ENCODE measurements at regions not wholly inside any gene's neighbourhood (a gene's known extent, or its start where the extent isn't known, plus 50 kb on each side); places are given as distances from the start of the nearest gene placed in this dataset.

GRCh38 chr1:213526306-213526705 lies 461.5 kb upstream of the PROX1 start:
- 90 to 95% (median 93%) methylated on average over 4 of the region's 4 CpGs for WGBS, 3 donors
- Histone ChIP-seq H3K4me1 (ENCODE audit: control insufficient read depth in 3 of 3, insufficient read depth in 2 of 3, low read depth in 1 of 3, low read length in 2 of 3) (peaks cover 0 to 2% (median 0%) of the 10 kb centered on the region in 3 donors), H3K27ac (ENCODE audit: low read depth in 1 of 3, low read length in 2 of 3) (no peak overlapping the region), H3K4me3 (ENCODE audit: low read depth in 1 of 3, low read length in 3 of 3) (no peak overlapping the region), H3K9me3 (ENCODE audit: control insufficient read depth in 2 of 2, insufficient read depth in 1 of 2, low read depth in 1 of 2, low read length in 1 of 2) (peaks cover 0 to 6% of the 10 kb centered on the region in 2 donors), H3K27me3 (ENCODE audit: control insufficient read depth in 3 of 3, insufficient read depth in 3 of 3, low read length in 3 of 3) (no peaks in the 10 kb centered on the region), H3K36me3 (ENCODE audit: control insufficient read depth in 3 of 3, insufficient read depth in 2 of 3, low read depth in 1 of 3, low read length in 3 of 3) (no peaks in the 10 kb centered on the region)
- DNase-seq (no peak), FAIRE-seq (no peak)

- no peak for FAIRE-seq
- no peak for DNase-seq
- Histone ChIP-seq H3K36me3 (ENCODE audit: control insufficient read depth in 3 of 3, insufficient read depth in 2 of 3, low read depth in 1 of 3, low read length in 3 of 3) (no peaks in the 10 kb centered on the region), H3K4me3 (ENCODE audit: low read depth in 1 of 3, low read length in 3 of 3) (no peak overlapping the region), H3K4me1 (ENCODE audit: control insufficient read depth in 3 of 3, insufficient read depth in 2 of 3, low read depth in 1 of 3, low read length in 2 of 3) (no peaks in the 10 kb centered on the region), H3K9me3 (ENCODE audit: control insufficient read depth in 2 of 2, insufficient read depth in 1 of 2, low read depth in 1 of 2, low read length in 1 of 2) (no peaks in the 10 kb centered on the region), H3K27ac (ENCODE audit: low read depth in 1 of 3, low read length in 2 of 3) (no peak overlapping the region), H3K27me3 (ENCODE audit: control insufficient read depth in 3 of 3, insufficient read depth in 3 of 3, low read length in 3 of 3) (no peaks in the 10 kb centered on the region)
- 74 to 89% (median 78%) methylated on average over 4 of the region's 4 CpGs for WGBS, 3 donors
Observed at GRCh38 chr1:213530611-213531320, 457.0 kb upstream of the PROX1 start.

GRCh38 chr1:213531369-213532310 lies 456.1 kb upstream of the PROX1 start:
- no peaks in the 10 kb centered on the region for H3K9me3 ChIP-seq (ENCODE audit: control insufficient read depth in 2 of 2, insufficient read depth in 1 of 2, low read depth in 1 of 2, low read length in 1 of 2)
- no peaks in the 10 kb centered on the region for H3K4me1 ChIP-seq (ENCODE audit: control insufficient read depth in 3 of 3, insufficient read depth in 2 of 3, low read depth in 1 of 3, low read length in 2 of 3)
- H3K27me3 ChIP-seq (ENCODE audit: control insufficient read depth in 3 of 3, insufficient read depth in 3 of 3, low read length in 3 of 3) = no peaks in the 10 kb centered on the region
- DNase-seq = no peak
- H3K27ac ChIP-seq (ENCODE audit: low read depth in 1 of 3, low read length in 2 of 3) = no peak overlapping the region
- H3K4me3 ChIP-seq (ENCODE audit: low read depth in 1 of 3, low read length in 3 of 3) = no peak overlapping the region
- H3K36me3 ChIP-seq (ENCODE audit: control insufficient read depth in 3 of 3, insufficient read depth in 2 of 3, low read depth in 1 of 3, low read length in 3 of 3) = no peaks in the 10 kb centered on the region
- 84 to 88% (median 86%) methylated on average over 12 of the region's 12 CpGs for whole genome bisulfite sequencing, 3 donors
- no peak for FAIRE-seq

- H3K27me3 ChIP-seq (ENCODE audit: control insufficient read depth in 3 of 3, insufficient read depth in 3 of 3, low read length in 3 of 3) = no peaks in the 10 kb centered on the region
- H3K9me3 ChIP-seq (ENCODE audit: control insufficient read depth in 2 of 2, insufficient read depth in 1 of 2, low read depth in 1 of 2, low read length in 1 of 2) = no peaks in the 10 kb centered on the region
- no peaks in the 10 kb centered on the region for H3K4me1 ChIP-seq (ENCODE audit: control insufficient read depth in 3 of 3, insufficient read depth in 2 of 3, low read depth in 1 of 3, low read length in 2 of 3)
- H3K36me3 ChIP-seq (ENCODE audit: control insufficient read depth in 3 of 3, insufficient read depth in 2 of 3, low read depth in 1 of 3, low read length in 3 of 3) = no peaks in the 10 kb centered on the region
- no peak overlapping the region for H3K4me3 ChIP-seq (ENCODE audit: low read depth in 1 of 3, low read length in 3 of 3)
- no peak overlapping the region for H3K27ac ChIP-seq (ENCODE audit: low read depth in 1 of 3, low read length in 2 of 3)
- FAIRE-seq (no peak), DNase-seq (no peak)
- WGBS, 3 donors = 84 to 95% (median 90%) methylated on average over 2 of the region's 2 CpGs
Observed at GRCh38 chr1:213533125-213533524, 454.6 kb upstream of the PROX1 start.

- whole genome bisulfite sequencing, 3 donors = 82 to 96% (median 93%) methylated on average over 6 of the region's 6 CpGs
- no peaks in the 10 kb centered on the region for H3K27me3 ChIP-seq (ENCODE audit: control insufficient read depth in 3 of 3, insufficient read depth in 3 of 3, low read length in 3 of 3)
- H3K36me3 ChIP-seq (ENCODE audit: control insufficient read depth in 3 of 3, insufficient read depth in 2 of 3, low read depth in 1 of 3, low read length in 3 of 3) = no peaks in the 10 kb centered on the region
- H3K27ac ChIP-seq (ENCODE audit: low read depth in 1 of 3, low read length in 2 of 3) = no peak overlapping the region
- H3K4me3 ChIP-seq (ENCODE audit: low read depth in 1 of 3, low read length in 3 of 3) = no peak overlapping the region
- FAIRE-seq (no peak), DNase-seq (no peak)
- no peaks in the 10 kb centered on the region for H3K9me3 ChIP-seq (ENCODE audit: control insufficient read depth in 2 of 2, insufficient read depth in 1 of 2, low read depth in 1 of 2, low read length in 1 of 2)
- no peaks in the 10 kb centered on the region for H3K4me1 ChIP-seq (ENCODE audit: control insufficient read depth in 3 of 3, insufficient read depth in 2 of 3, low read depth in 1 of 3, low read length in 2 of 3)
Observed at GRCh38 chr1:213535679-213536078, 452.1 kb upstream of the PROX1 start.

GRCh38 chr1:213538251-213538650 lies 449.5 kb upstream of the PROX1 start:
- H3K9me3 ChIP-seq (ENCODE audit: control insufficient read depth in 2 of 2, insufficient read depth in 1 of 2, low read depth in 1 of 2, low read length in 1 of 2) = no peaks in the 10 kb centered on the region
- WGBS, 3 donors = 74 to 76% (median 75%) methylated on average over 3 of the region's 3 CpGs
- FAIRE-seq (no peak), DNase-seq (no peak)
- H3K27ac ChIP-seq (ENCODE audit: low read depth in 1 of 3, low read length in 2 of 3) = no peak overlapping the region
- no peaks in the 10 kb centered on the region for H3K36me3 ChIP-seq (ENCODE audit: control insufficient read depth in 3 of 3, insufficient read depth in 2 of 3, low read depth in 1 of 3, low read length in 3 of 3)
- no peak overlapping the region for H3K4me3 ChIP-seq (ENCODE audit: low read depth in 1 of 3, low read length in 3 of 3)
- no peaks in the 10 kb centered on the region for H3K27me3 ChIP-seq (ENCODE audit: control insufficient read depth in 3 of 3, insufficient read depth in 3 of 3, low read length in 3 of 3)
- H3K4me1 ChIP-seq (ENCODE audit: control insufficient read depth in 3 of 3, insufficient read depth in 2 of 3, low read depth in 1 of 3, low read length in 2 of 3) = no peaks in the 10 kb centered on the region

- H3K9me3 ChIP-seq (ENCODE audit: control insufficient read depth in 2 of 2, insufficient read depth in 1 of 2, low read depth in 1 of 2, low read length in 1 of 2) = no peaks in the 10 kb centered on the region
- H3K4me1 ChIP-seq (ENCODE audit: control insufficient read depth in 3 of 3, insufficient read depth in 2 of 3, low read depth in 1 of 3, low read length in 2 of 3) = no peaks in the 10 kb centered on the region
- 73 to 80% (median 74%) methylated on average over 4 of the region's 4 CpGs for WGBS, 3 donors
- H3K36me3 ChIP-seq (ENCODE audit: control insufficient read depth in 3 of 3, insufficient read depth in 2 of 3, low read depth in 1 of 3, low read length in 3 of 3) = no peaks in the 10 kb centered on the region
- DNase-seq (no peak), FAIRE-seq (no peak)
- no peaks in the 10 kb centered on the region for H3K27me3 ChIP-seq (ENCODE audit: control insufficient read depth in 3 of 3, insufficient read depth in 3 of 3, low read length in 3 of 3)
- no peak overlapping the region for H3K27ac ChIP-seq (ENCODE audit: low read depth in 1 of 3, low read length in 2 of 3)
- H3K4me3 ChIP-seq (ENCODE audit: low read depth in 1 of 3, low read length in 3 of 3) = no peak overlapping the region
Observed at GRCh38 chr1:213539464-213539863, 448.3 kb upstream of the PROX1 start.

GRCh38 chr1:213541641-213542040 lies 446.1 kb upstream of the PROX1 start:
- no peaks in the 10 kb centered on the region for H3K4me1 ChIP-seq (ENCODE audit: control insufficient read depth in 3 of 3, insufficient read depth in 2 of 3, low read depth in 1 of 3, low read length in 2 of 3)
- no peaks in the 10 kb centered on the region for H3K9me3 ChIP-seq (ENCODE audit: control insufficient read depth in 2 of 2, insufficient read depth in 1 of 2, low read depth in 1 of 2, low read length in 1 of 2)
- H3K27ac ChIP-seq (ENCODE audit: low read depth in 1 of 3, low read length in 2 of 3) = no peak overlapping the region
- H3K36me3 ChIP-seq (ENCODE audit: control insufficient read depth in 3 of 3, insufficient read depth in 2 of 3, low read depth in 1 of 3, low read length in 3 of 3) = no peaks in the 10 kb centered on the region
- H3K4me3 ChIP-seq (ENCODE audit: low read depth in 1 of 3, low read length in 3 of 3) = no peak overlapping the region
- DNase-seq (no peak), FAIRE-seq (no peak)
- H3K27me3 ChIP-seq (ENCODE audit: control insufficient read depth in 3 of 3, insufficient read depth in 3 of 3, low read length in 3 of 3) = peaks cover 0 to 3% (median 0%) of the 10 kb centered on the region in 3 donors
- 7 to 83% (median 37%) methylated on average over 1 of the region's 1 CpG for WGBS, 3 donors

Measured in small intestine (tissue), 7 donors.